ENCODE measurements at regions not wholly inside any gene's neighbourhood (a gene's known extent, or its start where the extent isn't known, plus 50 kb on each side); places are given as distances from the start of the nearest gene placed in this dataset.

DNA sequence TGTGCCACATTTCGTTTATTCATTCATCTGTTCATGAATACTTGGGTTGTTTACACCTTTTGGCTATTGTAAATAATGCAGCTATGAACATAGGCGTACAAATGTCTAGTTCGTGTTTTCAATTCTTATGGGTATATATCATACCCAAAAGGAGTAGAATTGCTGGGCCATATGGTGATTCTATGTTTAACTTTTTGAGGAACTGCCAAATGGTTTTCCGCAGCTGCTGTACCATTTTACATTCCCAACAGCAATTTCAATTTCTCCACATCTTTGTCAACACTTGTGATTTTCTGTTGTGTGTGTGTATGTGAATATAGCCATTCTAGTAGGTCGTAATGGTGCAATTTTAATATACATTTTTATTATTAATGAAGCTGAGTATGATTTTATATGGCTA lies 326.2 kb downstream of the ETNK1 start:
- ChIA-PET CTCF (interaction anchor here (0.6 kb wide), 1 partner anchor 1644 kb away, joined by 3 read pairs; no protein-coding TSS in a partner anchor), POLR2A (no interaction called here)
- Histone ChIP-seq H3K4me1 (ENCODE audit: control insufficient read depth, insufficient read depth, low read length) (no peaks in the 10 kb centered on the region), H3K27ac (ENCODE audit: extremely low read depth, low read depth, low read length) (no peak overlapping the region), H3K36me3 (ENCODE audit: control insufficient read depth in 2 of 2, insufficient read depth in 1 of 2, low read length in 2 of 2) (no peaks in the 10 kb centered on the region), H3K4me3 (ENCODE audit: low read depth, low read length) (no peak overlapping the region), H3K9me3 (ENCODE audit: control insufficient read depth, insufficient read depth, low read depth, low read length) (no peaks in the 10 kb centered on the region)
- TF ChIP-seq ZNF350 (tag by site-specific recombination; IDR thresholded peaks at IDR 0.05) (no peak), ZNF747 (tag by site-specific recombination; IDR thresholded peaks at IDR 0.05) (no peak)

DNA sequence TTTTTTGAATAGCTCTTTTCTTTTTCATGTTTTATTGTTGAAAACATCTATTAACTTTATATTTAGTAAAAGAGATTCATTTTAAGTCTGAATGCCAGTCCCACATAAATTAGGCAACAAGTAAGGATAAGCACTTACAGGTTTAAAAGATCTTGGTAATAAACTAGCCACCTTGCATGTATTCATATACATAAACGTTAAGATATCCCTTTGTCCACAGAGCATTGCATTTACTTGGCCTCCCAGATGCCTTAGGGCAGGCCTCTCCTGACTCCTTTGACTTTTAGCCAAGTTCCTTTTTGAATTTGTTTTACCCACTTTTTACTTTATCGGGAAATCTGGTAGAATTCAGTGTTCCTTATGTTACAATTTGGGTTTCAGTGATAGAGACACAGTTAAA lies 331.7 kb downstream of the ETNK1 start:
- Histone ChIP-seq H3K36me3 (ENCODE audit: control insufficient read depth in 2 of 2, insufficient read depth in 1 of 2, low read length in 2 of 2) (no peaks in the 10 kb centered on the region), H3K9me3 (ENCODE audit: control insufficient read depth, insufficient read depth, low read depth, low read length) (no peaks in the 10 kb centered on the region), H3K4me3 (ENCODE audit: low read depth, low read length) (no peak overlapping the region), H3K4me1 (ENCODE audit: control insufficient read depth, insufficient read depth, low read length) (no peaks in the 10 kb centered on the region), H3K27ac (ENCODE audit: extremely low read depth, low read depth, low read length) (no peak overlapping the region)
- POLR2A ChIA-PET, result no interaction called here
- TF ChIP-seq ZNF549 (tag by site-specific recombination; IDR thresholded peaks at IDR 0.05), result no peak
- CTCF ChIA-PET, result interaction anchor here (0.6 kb wide), 1 partner anchor 104 kb away, joined by 3 read pairs; no protein-coding TSS in a partner anchor

DNA sequence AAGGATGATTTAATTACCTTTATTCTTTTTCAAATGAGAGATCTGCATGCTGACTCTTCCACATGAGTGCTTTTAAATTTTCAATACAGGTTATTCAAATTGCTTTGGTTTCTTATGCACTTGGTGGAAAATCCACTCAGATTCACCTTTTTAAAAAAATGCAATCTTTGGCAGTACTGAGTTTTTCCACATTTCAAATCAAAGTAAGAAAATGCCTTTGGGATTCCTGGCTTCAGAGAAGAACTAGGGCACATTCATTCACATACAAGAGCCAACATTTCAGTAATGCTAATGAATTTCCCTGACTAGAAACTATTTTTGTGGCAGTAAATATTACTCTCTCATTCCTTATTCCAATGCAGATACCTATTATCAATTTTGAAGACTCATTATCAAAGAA lies 342.2 kb downstream of the ETNK1 start:
- Histone ChIP-seq H3K9me3 (ENCODE audit: control insufficient read depth, insufficient read depth, low read depth, low read length) (no peaks in the 10 kb centered on the region), H3K4me1 (ENCODE audit: control insufficient read depth, insufficient read depth, low read length) (no peaks in the 10 kb centered on the region), H3K27ac (ENCODE audit: extremely low read depth, low read depth, low read length) (no peak overlapping the region), H3K4me3 (ENCODE audit: low read depth, low read length) (no peak overlapping the region), H3K36me3 (ENCODE audit: control insufficient read depth in 2 of 2, insufficient read depth in 1 of 2, low read length in 2 of 2) (no peaks in the 10 kb centered on the region)
- ChIA-PET POLR2A (no interaction called here), CTCF (no interaction called here)
- no peak for TF ChIP-seq ZNF530 (tag by site-specific recombination; IDR thresholded peaks at IDR 0.05; ENCODE audit: low read depth)
- TF ChIP-seq BCL11A (tag by site-specific recombination; IDR thresholded peaks at IDR 0.05; ENCODE audit: low read depth), result no peak
- TF ChIP-seq ZNF335 (tag by site-specific recombination; conservative IDR thresholded peaks at IDR 0.05), result no peak
- TF ChIP-seq ZNF112 (tag by site-specific recombination; IDR thresholded peaks at IDR 0.05), result no peak
- TF ChIP-seq ZNF473 (tag by site-specific recombination; IDR thresholded peaks at IDR 0.05), result no peak
- TF ChIP-seq ZFP41 (tag by site-specific recombination; IDR thresholded peaks at IDR 0.05; ENCODE audit: borderline replicate concordance), result no peak
- TF ChIP-seq ZNF324 (tag by site-specific recombination; IDR thresholded peaks at IDR 0.05), result no peak
- TF ChIP-seq, protein P1, sequence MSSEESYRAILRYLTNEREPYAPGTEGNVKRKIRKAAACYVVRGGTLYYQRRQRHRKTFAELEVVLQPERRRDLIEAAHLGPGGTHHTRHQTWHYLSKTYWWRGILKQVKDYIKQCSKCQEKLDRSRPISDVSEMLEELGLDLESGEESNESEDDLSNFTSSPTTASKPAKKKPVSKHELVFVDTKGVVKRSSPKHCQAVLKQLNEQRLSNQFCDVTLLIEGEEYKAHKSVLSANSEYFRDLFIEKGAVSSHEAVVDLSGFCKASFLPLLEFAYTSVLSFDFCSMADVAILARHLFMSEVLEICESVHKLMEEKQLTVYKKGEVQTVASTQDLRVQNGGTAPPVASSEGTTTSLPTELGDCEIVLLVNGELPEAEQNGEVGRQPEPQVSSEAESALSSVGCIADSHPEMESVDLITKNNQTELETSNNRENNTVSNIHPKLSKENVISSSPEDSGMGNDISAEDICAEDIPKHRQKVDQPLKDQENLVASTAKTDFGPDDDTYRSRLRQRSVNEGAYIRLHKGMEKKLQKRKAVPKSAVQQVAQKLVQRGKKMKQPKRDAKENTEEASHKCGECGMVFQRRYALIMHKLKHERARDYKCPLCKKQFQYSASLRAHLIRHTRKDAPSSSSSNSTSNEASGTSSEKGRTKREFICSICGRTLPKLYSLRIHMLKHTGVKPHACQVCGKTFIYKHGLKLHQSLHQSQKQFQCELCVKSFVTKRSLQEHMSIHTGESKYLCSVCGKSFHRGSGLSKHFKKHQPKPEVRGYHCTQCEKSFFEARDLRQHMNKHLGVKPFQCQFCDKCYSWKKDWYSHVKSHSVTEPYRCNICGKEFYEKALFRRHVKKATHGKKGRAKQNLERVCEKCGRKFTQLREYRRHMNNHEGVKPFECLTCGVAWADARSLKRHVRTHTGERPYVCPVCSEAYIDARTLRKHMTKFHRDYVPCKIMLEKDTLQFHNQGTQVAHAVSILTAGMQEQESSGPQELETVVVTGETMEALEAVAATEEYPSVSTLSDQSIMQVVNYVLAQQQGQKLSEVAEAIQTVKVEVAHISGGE (tag by site-specific recombination; conservative IDR thresholded peaks at IDR 0.05; ENCODE audit: low read depth), result no peak
- TF ChIP-seq ZNF747 (tag by site-specific recombination; IDR thresholded peaks at IDR 0.05), result no peak
- TF ChIP-seq ZNF624 (tag by site-specific recombination; IDR thresholded peaks at IDR 0.05), result no peak
- no peak for TF ChIP-seq ZNF626 (tag by site-specific recombination; IDR thresholded peaks at IDR 0.05)
- no peak for TF ChIP-seq ZNF791 (tag by site-specific recombination; IDR thresholded peaks at IDR 0.05)
- no peak for TF ChIP-seq ZNF19 (tag by site-specific recombination; IDR thresholded peaks at IDR 0.05; ENCODE audit: low read depth)
- TF ChIP-seq ZNF23 (tag by site-specific recombination; IDR thresholded peaks at IDR 0.05; ENCODE audit: borderline replicate concordance), result no peak
- TF ChIP-seq, protein P2, sequence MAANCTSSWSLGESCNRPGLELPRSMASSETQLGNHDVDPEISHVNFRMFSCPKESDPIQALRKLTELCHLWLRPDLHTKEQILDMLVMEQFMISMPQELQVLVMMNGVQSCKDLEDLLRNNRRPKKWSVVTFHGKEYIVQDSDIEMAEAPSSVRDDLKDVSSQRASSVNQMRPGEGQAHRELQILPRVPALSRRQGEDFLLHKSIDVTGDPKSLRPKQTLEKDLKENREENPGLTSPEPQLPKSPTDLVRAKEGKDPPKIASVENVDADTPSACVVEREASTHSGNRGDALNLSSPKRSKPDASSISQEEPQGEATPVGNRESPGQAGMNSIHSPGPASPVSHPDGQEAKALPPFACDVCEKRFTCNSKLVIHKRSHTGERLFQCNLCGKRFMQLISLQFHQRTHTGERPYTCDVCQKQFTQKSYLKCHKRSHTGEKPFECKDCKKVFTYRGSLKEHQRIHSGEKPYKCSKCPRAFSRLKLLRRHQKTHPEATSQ (tag by site-specific recombination; IDR thresholded peaks at IDR 0.05), result no peak
- TF ChIP-seq, protein P3, sequence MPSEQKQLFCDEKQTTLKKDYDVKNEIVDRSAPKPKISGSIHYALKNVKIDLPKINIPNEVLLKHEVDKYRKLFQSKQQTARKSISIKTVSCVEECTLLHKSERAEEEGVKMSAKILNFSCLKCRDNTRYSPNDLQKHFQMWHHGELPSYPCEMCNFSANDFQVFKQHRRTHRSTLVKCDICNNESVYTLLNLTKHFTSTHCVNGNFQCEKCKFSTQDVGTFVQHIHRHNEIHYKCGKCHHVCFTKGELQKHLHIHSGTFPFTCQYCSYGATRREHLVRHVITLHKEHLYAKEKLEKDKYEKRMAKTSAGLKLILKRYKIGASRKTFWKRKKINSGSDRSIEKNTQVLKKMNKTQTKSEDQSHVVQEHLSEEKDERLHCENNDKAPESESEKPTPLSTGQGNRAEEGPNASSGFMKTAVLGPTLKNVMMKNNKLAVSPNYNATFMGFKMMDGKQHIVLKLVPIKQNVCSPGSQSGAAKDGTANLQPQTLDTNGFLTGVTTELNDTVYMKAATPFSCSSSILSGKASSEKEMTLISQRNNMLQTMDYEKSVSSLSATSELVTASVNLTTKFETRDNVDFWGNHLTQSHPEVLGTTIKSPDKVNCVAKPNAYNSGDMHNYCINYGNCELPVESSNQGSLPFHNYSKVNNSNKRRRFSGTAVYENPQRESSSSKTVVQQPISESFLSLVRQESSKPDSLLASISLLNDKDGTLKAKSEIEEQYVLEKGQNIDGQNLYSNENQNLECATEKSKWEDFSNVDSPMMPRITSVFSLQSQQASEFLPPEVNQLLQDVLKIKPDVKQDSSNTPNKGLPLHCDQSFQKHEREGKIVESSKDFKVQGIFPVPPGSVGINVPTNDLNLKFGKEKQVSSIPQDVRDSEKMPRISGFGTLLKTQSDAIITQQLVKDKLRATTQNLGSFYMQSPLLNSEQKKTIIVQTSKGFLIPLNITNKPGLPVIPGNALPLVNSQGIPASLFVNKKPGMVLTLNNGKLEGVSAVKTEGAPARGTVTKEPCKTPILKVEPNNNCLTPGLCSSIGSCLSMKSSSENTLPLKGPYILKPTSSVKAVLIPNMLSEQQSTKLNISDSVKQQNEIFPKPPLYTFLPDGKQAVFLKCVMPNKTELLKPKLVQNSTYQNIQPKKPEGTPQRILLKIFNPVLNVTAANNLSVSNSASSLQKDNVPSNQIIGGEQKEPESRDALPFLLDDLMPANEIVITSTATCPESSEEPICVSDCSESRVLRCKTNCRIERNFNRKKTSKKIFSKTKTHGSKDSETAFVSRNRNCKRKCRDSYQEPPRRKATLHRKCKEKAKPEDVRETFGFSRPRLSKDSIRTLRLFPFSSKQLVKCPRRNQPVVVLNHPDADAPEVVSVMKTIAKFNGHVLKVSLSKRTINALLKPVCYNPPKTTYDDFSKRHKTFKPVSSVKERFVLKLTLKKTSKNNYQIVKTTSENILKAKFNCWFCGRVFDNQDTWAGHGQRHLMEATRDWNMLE (tag by site-specific recombination; conservative IDR thresholded peaks at IDR 0.05; ENCODE audit: low read depth), result no peak
- TF ChIP-seq, protein P4, sequence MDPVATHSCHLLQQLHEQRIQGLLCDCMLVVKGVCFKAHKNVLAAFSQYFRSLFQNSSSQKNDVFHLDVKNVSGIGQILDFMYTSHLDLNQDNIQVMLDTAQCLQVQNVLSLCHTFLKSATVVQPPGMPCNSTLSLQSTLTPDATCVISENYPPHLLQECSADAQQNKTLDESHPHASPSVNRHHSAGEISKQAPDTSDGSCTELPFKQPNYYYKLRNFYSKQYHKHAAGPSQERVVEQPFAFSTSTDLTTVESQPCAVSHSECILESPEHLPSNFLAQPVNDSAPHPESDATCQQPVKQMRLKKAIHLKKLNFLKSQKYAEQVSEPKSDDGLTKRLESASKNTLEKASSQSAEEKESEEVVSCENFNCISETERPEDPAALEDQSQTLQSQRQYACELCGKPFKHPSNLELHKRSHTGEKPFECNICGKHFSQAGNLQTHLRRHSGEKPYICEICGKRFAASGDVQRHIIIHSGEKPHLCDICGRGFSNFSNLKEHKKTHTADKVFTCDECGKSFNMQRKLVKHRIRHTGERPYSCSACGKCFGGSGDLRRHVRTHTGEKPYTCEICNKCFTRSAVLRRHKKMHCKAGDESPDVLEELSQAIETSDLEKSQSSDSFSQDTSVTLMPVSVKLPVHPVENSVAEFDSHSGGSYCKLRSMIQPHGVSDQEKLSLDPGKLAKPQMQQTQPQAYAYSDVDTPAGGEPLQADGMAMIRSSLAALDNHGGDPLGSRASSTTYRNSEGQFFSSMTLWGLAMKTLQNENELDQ (tag by site-specific recombination; IDR thresholded peaks at IDR 0.05; ENCODE audit: low read depth), result no peak
